ENCODE measurements at regions not wholly inside any gene's neighbourhood (a gene's known extent, or its start where the extent isn't known, plus 50 kb on each side); places are given as distances from the start of the nearest gene placed in this dataset.
A peak's percentile ranks its signal among the peaks of the same experiment; 100 is the strongest.

- Histone ChIP-seq H2BK15ac (ENCODE audit: low read length) (no peak overlapping the region), H3K27me3 (replicated peaks in 1 of 4; ENCODE audit: control insufficient read depth in 3 of 4, extremely low read depth in 1 of 4, insufficient read depth in 3 of 4, low read length in 3 of 4) (peaks cover 2 to 25% (median 22%) of the 10 kb centered on the region in 4 experiments), H3K79me2 (ENCODE audit: control insufficient read depth in 1 of 2, insufficient read depth in 2 of 2, low read length in 2 of 2) (no peaks in the 10 kb centered on the region), H4K91ac (replicated peaks; ENCODE audit: insufficient read length, low read length) (peak overlapping the region; percentile 19), H4K5ac (ENCODE audit: insufficient read length, low read depth, low read length) (no peak overlapping the region), H4K20me1 (replicated peaks in 1 of 2; ENCODE audit: control insufficient read depth in 1 of 2, insufficient read depth in 2 of 2, low read length in 2 of 2) (no peaks in the 10 kb centered on the region), H2AK5ac (ENCODE audit: low read depth, low read length) (no peak overlapping the region), H3K14ac (ENCODE audit: insufficient read length) (no peak overlapping the region), H3K4me2 (ENCODE audit: insufficient read depth in 1 of 2, low read depth in 2 of 2, low read length in 2 of 2) (peak overlapping the region; percentile 67 to 80), H3K4ac (replicated peaks; ENCODE audit: insufficient read length, low read depth, low read length) (no peak overlapping the region), H2BK5ac (ENCODE audit: low read depth, low read length) (no peak overlapping the region), H2BK12ac (ENCODE audit: low read depth, low read length) (no peak overlapping the region), H3K56ac (replicated peaks; ENCODE audit: insufficient read length, low read depth, low read length) (no peak overlapping the region), H4K8ac (ENCODE audit: extremely low read depth, insufficient read depth, low read length) (peak overlapping the region; percentile 12; the same call in 1 of the 2 replicates), H3K18ac (ENCODE audit: extremely low read depth, low read length) (peak overlapping the region; percentile 38; the same call in 1 of the 2 replicates), H3K23ac (ENCODE audit: insufficient read length) (no peak overlapping the region), H2AFZ (ENCODE audit: low read length) (peak overlapping the region; percentile 22; the same call in 1 of the 2 replicates), H3K27ac (ENCODE audit: low read depth, low read length) (no peak overlapping the region), H3K4me1 (replicated peaks in 1 of 4; ENCODE audit: control insufficient read depth in 3 of 4, insufficient read depth in 4 of 4, low read length in 3 of 4) (no peaks in the 10 kb centered on the region; a peak in 1 of 7 replicates), H3K36me3 (ENCODE audit: control insufficient read depth in 2 of 4, insufficient read depth in 4 of 4, low read length in 3 of 4) (no peaks in the 10 kb centered on the region), H3K4me3 (ENCODE audit: extremely low read depth in 1 of 4, insufficient read depth in 2 of 4, low read depth in 3 of 4, low read length in 4 of 4) (peak overlapping the region; percentile 54 to 77 (median 62)), H3K79me1 (ENCODE audit: low read depth, low read length) (no peaks in the 10 kb centered on the region), H3K23me2 (ENCODE audit: low read depth, low read length) (peaks cover 8% of the 10 kb centered on the region), H3K9me3 (ENCODE audit: insufficient read depth in 2 of 2, low read depth in 1 of 2, low read length in 1 of 2) (no peaks in the 10 kb centered on the region), H2BK120ac (replicated peaks; ENCODE audit: low read depth, low read length) (no peak overlapping the region), H3K9ac (replicated peaks in 1 of 4; ENCODE audit: extremely low read depth in 1 of 4, low read depth in 3 of 4, low read length in 3 of 4) (0 out of 7 replicates have a peak overlapping the region, but pooled peaks of 1 of the 4 experiments have one; percentile 25), H2BK20ac (ENCODE audit: low read length) (no peak overlapping the region)
- ChIA-PET POLR2A (ENCODE audit: partially characterized antibody) (no interaction called here), CTCF (ENCODE audit: partially characterized antibody) (interaction anchor here (1.7 to 4.2 kb wide), 6 partner anchors 9 to 395 kb away, joined by 3 to 16 read pairs (median 8); no protein-coding TSS in a partner anchor)
- TF ChIP-seq CBX8 (IDR thresholded peaks at IDR 0.05; ENCODE audit: borderline replicate concordance, low read depth, low read length): no peak
- no peak for TF ChIP-seq SIX5 (IDR thresholded peaks at IDR 0.05; ENCODE audit: low read depth, low read length)
- TF ChIP-seq TEAD4 (IDR thresholded peaks at IDR 0.05; ENCODE audit: low read depth, low read length): no peak
- no peak for TF ChIP-seq ATF3 (IDR thresholded peaks at IDR 0.05; ENCODE audit: insufficient read depth, low read depth, low read length)
- no peak for TF ChIP-seq CEBPB (IDR thresholded peaks at IDR 0.05; ENCODE audit: low read depth, low read length)
- TF ChIP-seq ASH2L (IDR thresholded peaks at IDR 0.05; ENCODE audit: low read length): peak; percentile 19
- TF ChIP-seq SUZ12 (IDR thresholded peaks at IDR 0.05; ENCODE audit: low read length): 0 out of 2 replicates have a peak, but pooled peaks have one; percentile 2
- WGBS, 2 experiments (ENCODE audit: extremely low coverage in 1 of 2, insufficient coverage in 1 of 2, insufficient read length in 1 of 2, insufficient replicate concordance in 2 of 2, low coverage in 1 of 2, low lambda C conversion rate in 2 of 2, missing lambda C conversion rate in 1 of 2): 6% methylated on average over 8 of the region's 9 CpGs; no CpG with 5 or more reads in 1 of the 2 experiments
- FAIRE-seq (no peak), DNase-seq (ENCODE audit: low read depth in 1 of 2, low spot score in 2 of 2) (no peak)
Measured at GRCh38 chr10:109457302-109457638, 466.0 kb downstream of the XPNPEP1 start.
